Thymus (tissue), 11 donors: ENCODE measurements at regions not wholly inside any gene's neighbourhood (a gene's known extent, or its start where the extent isn't known, plus 50 kb on each side); places are given as distances from the start of the nearest gene placed in this dataset.

Experiments
- DNase-seq, 9 donors: peaks; one replicate each; pipeline ENCODE4 v3.0.0-alpha.2; 2013; ENCODE audit warnings: low spot score in 9 of 9, low read depth in 6 of 9, missing footprints in 1 of 9
- H3K27ac ChIP-seq, 2 donors: one replicate each; pipeline ENCODE4 v1.5.1; 2013; ENCODE audit warnings: control low read depth in 1 of 2, low read depth in 1 of 2, low read length in 1 of 2, mild to moderate bottlenecking in 1 of 2, moderate library complexity in 1 of 2
- H3K27me3 ChIP-seq, 2 donors: one replicate each; pipeline ENCODE4 v1.5.1; 2013; ENCODE audit warnings: low read length in 1 of 2; ENCODE audit not compliant: control insufficient read depth in 2 of 2, insufficient read depth in 1 of 2
- H3K36me3 ChIP-seq, 2 donors: one replicate each; pipeline ENCODE4 v1.5.1; 2013; ENCODE audit warnings: low read length in 1 of 2, mild to moderate bottlenecking in 1 of 2, moderate library complexity in 1 of 2; ENCODE audit not compliant: control insufficient read depth in 2 of 2, insufficient read depth in 2 of 2
- H3K4me1 ChIP-seq, 2 donors: one replicate each; pipeline ENCODE4 v1.5.1; 2013; ENCODE audit warnings: low read length in 2 of 2; ENCODE audit not compliant: control insufficient read depth in 2 of 2, insufficient read depth in 2 of 2
- H3K4me3 ChIP-seq, 2 donors: one replicate each; pipeline ENCODE4 v1.5.1; 2013; ENCODE audit warnings: low read length in 2 of 2, control low read depth in 1 of 2, mild to moderate bottlenecking in 1 of 2
- H3K9me3 ChIP-seq, 2 donors: one replicate each; pipeline ENCODE4 v1.5.1; 2013; ENCODE audit warnings: low read length in 1 of 2, mild to moderate bottlenecking in 1 of 2; ENCODE audit not compliant: control insufficient read depth in 2 of 2, insufficient read depth in 1 of 2
- WGBS: extraction: QIAGEN DNeasy Blood & Tissue Kit; methylation state at CpG from one replicate; pipeline ENCODE4 v1.1.7; 2013; 5-methylcytosine and 5-hydroxymethylcytosine counted together
- donor health status: healthy.

DNA sequence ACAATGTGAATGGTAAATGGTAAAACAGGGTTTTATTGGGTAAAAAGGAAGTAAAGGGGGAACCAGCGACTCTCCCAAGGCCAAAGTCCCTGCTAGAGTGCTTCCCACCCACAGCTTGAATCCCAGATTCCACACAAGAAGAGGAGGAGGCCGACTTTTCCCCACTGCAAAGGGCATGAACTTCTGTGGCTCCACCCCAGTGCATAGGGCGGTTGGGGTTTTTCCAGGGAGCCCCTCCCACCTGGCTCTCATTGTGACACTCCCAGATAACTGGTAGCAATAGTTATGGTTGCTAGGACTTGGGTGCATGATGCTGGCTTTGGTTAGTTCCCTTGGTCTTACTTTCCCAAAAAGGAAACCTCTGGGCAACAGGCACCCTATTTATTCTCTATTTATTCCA lies 666.0 kb upstream of the CA10 start:
- no peaks in the 10 kb centered on the region for H3K9me3 ChIP-seq
- no peaks in the 10 kb centered on the region for H3K4me1 ChIP-seq
- WGBS: 84% methylated on average over 3 of the region's 3 CpGs
- H3K27ac ChIP-seq: no peak overlapping the region
- H3K4me3 ChIP-seq: no peak overlapping the region
- no peak for DNase-seq
- H3K36me3 ChIP-seq: no peaks in the 10 kb centered on the region
- no peaks in the 10 kb centered on the region for H3K27me3 ChIP-seq

GRCh38 chr17:52823155-52823554 lies 664.6 kb upstream of the CA10 start:
- H3K9me3 ChIP-seq: no peaks in the 10 kb centered on the region
- H3K4me3 ChIP-seq: no peak overlapping the region
- no peaks in the 10 kb centered on the region for H3K4me1 ChIP-seq

GRCh38 chr17:52790359-52790955 lies 631.9 kb upstream of the CA10 start:
- no peaks in the 10 kb centered on the region for H3K27me3 ChIP-seq

More at GRCh38 chr17:52823155-52823554, 664.6 kb upstream of the CA10 start:
- no peaks in the 10 kb centered on the region for H3K36me3 ChIP-seq
- no peak overlapping the region for H3K27ac ChIP-seq
- no peak for DNase-seq
- no peaks in the 10 kb centered on the region for H3K27me3 ChIP-seq

DNA sequence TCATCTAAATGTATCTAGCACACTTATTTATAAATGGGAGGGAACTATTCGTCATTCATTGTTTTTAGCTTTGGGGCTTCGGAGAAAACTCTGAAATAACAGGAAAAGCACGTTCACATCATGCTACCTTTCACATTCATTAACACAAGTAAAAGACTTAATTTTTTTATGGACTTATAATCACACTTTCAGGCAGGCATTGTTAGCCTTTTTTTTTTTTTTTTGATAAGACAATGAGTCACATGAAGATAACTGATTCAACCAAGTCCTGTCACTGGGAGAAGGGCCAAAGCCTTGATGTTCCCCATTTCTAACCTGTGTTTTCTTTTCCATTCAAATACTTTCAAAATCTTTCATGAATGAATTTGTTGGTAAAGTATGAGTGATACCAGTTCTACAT lies 631.3 kb upstream of the CA10 start:
- H3K9me3 ChIP-seq: no peaks in the 10 kb centered on the region
- no peak overlapping the region for H3K27ac ChIP-seq
- H3K27me3 ChIP-seq: no peaks in the 10 kb centered on the region
- no peaks in the 10 kb centered on the region for H3K36me3 ChIP-seq
- no peak overlapping the region for H3K4me3 ChIP-seq
- DNase-seq: no peak
- 78% methylated on average over 3 of the region's 3 CpGs for WGBS
- no peaks in the 10 kb centered on the region for H3K4me1 ChIP-seq

More at GRCh38 chr17:52790359-52790955, 631.9 kb upstream of the CA10 start:
- Histone ChIP-seq H3K27ac (no peak overlapping the region), H3K4me3 (no peak overlapping the region), H3K4me1 (no peaks in the 10 kb centered on the region), H3K9me3 (no peaks in the 10 kb centered on the region), H3K36me3 (no peaks in the 10 kb centered on the region)
- no peak for DNase-seq
- WGBS: 88% methylated on average over 7 of the region's 7 CpGs

DNA sequence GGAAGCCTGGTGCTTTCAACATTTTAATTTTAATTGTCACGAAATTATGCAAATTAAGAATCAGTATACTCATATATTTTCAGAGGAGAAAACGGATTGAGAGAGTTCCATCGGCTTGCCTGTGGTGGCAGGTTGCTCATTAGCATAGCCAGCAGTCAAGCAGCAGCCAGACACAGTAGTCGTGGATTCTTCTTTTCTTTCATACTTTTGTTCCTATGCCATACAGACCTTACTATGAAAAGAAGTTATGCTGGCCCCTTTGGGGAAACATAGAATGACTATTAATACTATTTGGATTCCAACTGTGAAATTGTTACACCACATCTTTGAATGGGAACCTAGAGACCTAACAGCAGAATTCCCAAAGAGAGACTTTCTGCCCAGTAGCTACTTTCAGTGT lies 617.7 kb upstream of the CA10 start:
- WGBS: 57% methylated on average over 4 of the region's 4 CpGs
- no peak for DNase-seq
- no peaks in the 10 kb centered on the region for H3K4me1 ChIP-seq
- H3K36me3 ChIP-seq: no peaks in the 10 kb centered on the region
- H3K4me3 ChIP-seq: no peak overlapping the region
- no peak overlapping the region for H3K27ac ChIP-seq
- H3K9me3 ChIP-seq: no peaks in the 10 kb centered on the region
- H3K27me3 ChIP-seq: no peaks in the 10 kb centered on the region

DNA sequence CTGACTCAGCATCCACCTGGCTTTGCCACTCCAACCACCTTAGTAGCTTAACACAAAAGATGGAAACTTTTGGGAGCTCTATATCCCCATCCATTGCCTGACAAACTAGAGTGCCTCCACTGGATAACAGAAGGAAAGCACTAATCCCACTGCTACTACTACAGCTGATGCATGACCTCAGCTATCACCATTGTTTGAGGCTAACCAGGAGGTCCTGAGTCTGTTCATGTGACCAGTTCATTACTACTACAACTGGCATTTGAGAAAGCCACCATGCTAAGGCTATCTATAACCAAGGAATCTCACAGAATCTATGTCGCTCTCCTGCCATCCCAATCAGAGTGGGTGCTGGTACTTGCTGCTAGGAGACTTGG lies 604.3 kb upstream of the CA10 start:
- no peak for DNase-seq
- WGBS: 94% methylated on average over 1 of the region's 1 CpG
- Histone ChIP-seq H3K27ac (no peak overlapping the region), H3K9me3 (peaks cover 0 to 8% of the 10 kb centered on the region in 2 donors), H3K4me3 (no peak overlapping the region), H3K4me1 (no peaks in the 10 kb centered on the region), H3K27me3 (no peaks in the 10 kb centered on the region), H3K36me3 (no peaks in the 10 kb centered on the region)

DNA sequence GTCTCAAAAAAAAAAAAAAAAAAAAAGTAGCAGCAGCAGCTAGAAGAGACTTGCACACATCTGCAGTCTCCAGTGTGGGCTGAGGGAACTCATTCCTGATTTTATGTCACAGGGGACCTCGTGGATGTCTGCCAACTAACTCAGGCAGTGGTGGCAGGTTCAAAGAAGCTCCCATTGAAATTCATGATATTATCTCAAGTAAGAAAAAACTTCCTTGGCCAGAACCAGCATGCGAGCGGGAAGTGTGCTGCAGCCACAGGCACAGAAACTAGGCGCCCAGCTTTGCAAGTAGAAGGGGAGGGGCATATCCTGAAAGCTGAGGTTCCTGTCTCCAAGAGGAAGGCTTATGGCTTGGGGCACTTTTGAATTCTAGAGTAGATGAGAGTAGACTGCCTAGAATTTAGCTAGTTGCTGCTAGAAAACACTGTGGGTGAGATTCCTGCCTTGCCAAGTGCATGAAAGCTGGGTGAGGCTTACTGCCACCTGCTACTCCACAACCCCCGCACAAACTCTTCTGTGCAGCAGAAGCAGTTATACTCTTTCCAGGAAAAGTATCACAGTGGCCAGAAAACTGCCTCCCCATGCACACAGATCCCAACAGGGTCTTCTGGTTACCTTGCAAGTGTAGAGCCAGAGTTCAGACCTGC lies 603.8 kb upstream of the CA10 start:
- H3K27ac ChIP-seq: no peak overlapping the region
- no peak overlapping the region for H3K4me3 ChIP-seq
- H3K36me3 ChIP-seq: no peaks in the 10 kb centered on the region
- no peak for DNase-seq
- 44% methylated on average over 5 of the region's 5 CpGs for WGBS
- H3K9me3 ChIP-seq: peaks cover 0 to 8% of the 10 kb centered on the region in 2 donors
- no peaks in the 10 kb centered on the region for H3K4me1 ChIP-seq
- H3K27me3 ChIP-seq: no peaks in the 10 kb centered on the region

GRCh38 chr17:52759864-52760263 lies 601.4 kb upstream of the CA10 start:
- DNase-seq: no peak
- no peak overlapping the region for H3K27ac ChIP-seq
- H3K4me1 ChIP-seq: no peaks in the 10 kb centered on the region
- H3K27me3 ChIP-seq: no peaks in the 10 kb centered on the region
- H3K36me3 ChIP-seq: no peaks in the 10 kb centered on the region
- H3K9me3 ChIP-seq: peaks cover 0 to 8% of the 10 kb centered on the region in 2 donors
- H3K4me3 ChIP-seq: no peak overlapping the region
- 84% methylated on average over 3 of the region's 3 CpGs for WGBS

GRCh38 chr17:52758481-52758880 lies 600.0 kb upstream of the CA10 start:
- Histone ChIP-seq H3K4me3 (no peak overlapping the region), H3K27ac (no peak overlapping the region), H3K4me1 (no peaks in the 10 kb centered on the region), H3K27me3 (no peaks in the 10 kb centered on the region), H3K36me3 (no peaks in the 10 kb centered on the region), H3K9me3 (peaks cover 0 to 4% of the 10 kb centered on the region in 2 donors)
- DNase-seq: no peak
- 61% methylated on average over 1 of the region's 1 CpG for WGBS
